H1 (cell line): ENCODE measurements at regions not wholly inside any gene's neighbourhood (a gene's known extent, or its start where the extent isn't known, plus 50 kb on each side); places are given as distances from the start of the nearest gene placed in this dataset.

Experiments used
- ASH2L ChIP-seq: fragments of 200-600, 300-600 bp; sonication (generic); IDR thresholded peaks from one replicate; pipeline ENCODE4 v1.7.1; 2017; ENCODE audit warnings: low read length
- CHD1 ChIP-seq: IDR thresholded peaks from 2 replicates; pipeline ENCODE4 v1.6.1; 2012; ENCODE audit warnings: low read depth, low read length, improper control_type of control experiment
- CHD2 ChIP-seq: IDR thresholded peaks from 2 replicates; pipeline ENCODE4 v1.6.1; 2012; ENCODE audit warnings: low read length, improper control_type of control experiment
- EZH2 ChIP-seq: fragments of 200-600 bp; sonication (generic); IDR thresholded peaks from 2 replicates; pipeline ENCODE4 v1.7.1; 2012; ENCODE audit warnings: low read depth, mild to moderate bottlenecking, moderate library complexity, low read length, inconsistent platforms; ENCODE audit not compliant: severe bottlenecking
- FOSL1 ChIP-seq: IDR thresholded peaks from 2 replicates; pipeline ENCODE4 v1.6.1; 2011; ENCODE audit warnings: mild to moderate bottlenecking, low read depth, low read length, moderate library complexity; ENCODE audit not compliant: insufficient read depth
- HDAC2 ChIP-seq, 2 experiments: fragments of 300-600 bp in 1 of 2; sonication (generic) in 1 of 2; IDR thresholded peaks; 2 replicates each; pipeline ENCODE4 v1.6.1; 2011 to 2012; ENCODE audit warnings: low read depth in 2 of 2, low read length in 2 of 2, mild to moderate bottlenecking in 2 of 2, moderate library complexity in 2 of 2, borderline replicate concordance in 1 of 2, inconsistent platforms in 1 of 2
- POLR2A ChIP-seq, 2 experiments: IDR thresholded peaks; 1 replicate in 1 of 2; 2 replicates in 1 of 2; pipeline ENCODE4 v1.6.1; 2011; ENCODE audit warnings: low read depth in 2 of 2, low read length in 2 of 2, mild to moderate bottlenecking in 2 of 2; ENCODE audit errors: control extremely low read depth in 1 of 2
- POLR2AphosphoS5 ChIP-seq: IDR thresholded peaks from 2 replicates; pipeline ENCODE4 v1.6.1; 2011; ENCODE audit warnings: low read depth, low read length
- RFX5 ChIP-seq: IDR thresholded peaks from 2 replicates; pipeline ENCODE4 v1.6.1; 2011; ENCODE audit warnings: low read depth, low read length, improper control_type of control experiment, borderline replicate concordance
- SIRT6 ChIP-seq: IDR thresholded peaks from one replicate; pipeline ENCODE4 v1.7.1; 2012; ENCODE audit warnings: low read length, inconsistent platforms
- TAF1 ChIP-seq: IDR thresholded peaks from 2 replicates; pipeline ENCODE4 v1.6.1; 2011; ENCODE audit warnings: mild to moderate bottlenecking, low read depth, low read length
- TF ChIP-seq, protein P1 (sequence below), 3 experiments: IDR thresholded peaks; 1 replicate in 2 of 3; 2 replicates in 1 of 3; pipeline versions ENCODE4 v1.5.1 to v1.6.1; 2011; ENCODE audit warnings: low read length in 3 of 3, mild to moderate bottlenecking in 3 of 3, inconsistent platforms in 2 of 3, low read depth in 1 of 3, moderate library complexity in 1 of 3; ENCODE audit not compliant: insufficient read depth in 1 of 3; ENCODE audit errors: control extremely low read depth in 1 of 3
- TF ChIP-seq, protein P2 (sequence below): IDR thresholded peaks from 2 replicates; pipeline ENCODE4 v1.6.1; 2012; ENCODE audit warnings: low read length, inconsistent platforms

DNA sequence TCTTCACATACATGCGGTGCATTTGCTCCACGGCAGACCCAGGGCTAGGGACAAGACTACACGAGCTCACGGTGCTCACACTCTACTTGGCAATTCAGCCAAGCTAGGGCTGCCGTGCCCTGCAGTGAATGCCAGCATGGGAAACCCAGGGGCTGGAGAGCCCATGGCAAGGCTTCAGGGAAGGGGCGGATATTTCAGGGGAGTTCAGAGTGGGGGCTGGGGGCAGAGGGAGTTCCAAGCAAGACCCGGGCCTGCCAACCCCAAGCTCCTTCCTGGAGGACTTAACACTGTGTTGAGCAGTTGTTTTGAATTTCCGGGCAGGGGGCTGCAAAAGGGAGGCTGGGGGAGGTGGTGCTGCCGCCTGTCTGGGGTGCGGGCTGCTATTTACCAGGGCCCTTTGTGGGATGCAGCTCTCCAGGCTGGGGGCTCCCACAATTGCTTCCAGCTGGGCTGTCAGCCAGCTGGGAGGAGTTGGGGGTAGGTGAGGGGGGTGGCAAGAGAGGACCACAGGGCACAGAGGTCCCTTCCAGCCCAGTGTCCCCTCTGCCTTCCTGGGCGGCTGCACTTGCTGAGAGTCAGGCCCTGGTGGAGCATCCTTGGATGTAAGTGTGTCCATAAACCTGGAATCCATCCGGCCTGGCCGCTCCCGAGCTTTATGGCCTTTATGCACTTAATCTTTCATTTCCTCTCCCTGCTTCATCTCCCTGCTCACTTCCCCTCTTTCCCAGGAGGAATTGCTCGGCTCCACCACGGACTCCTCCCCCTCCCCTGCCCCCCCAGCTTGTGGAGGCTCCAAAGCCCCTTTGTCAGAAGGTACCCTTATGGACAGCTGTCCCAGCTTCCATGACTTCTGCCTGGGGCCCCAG lies 55.8 kb upstream of the SSBP3 start:
- TF ChIP-seq POLR2A (IDR thresholded peaks at IDR 0.05; ENCODE audit: control extremely low read depth in 1 of 2, low read depth in 2 of 2, low read length in 2 of 2) (no peak), HDAC2 (IDR thresholded peaks at IDR 0.05; ENCODE audit: borderline replicate concordance in 1 of 2, low read depth in 2 of 2, low read length in 2 of 2) (no peak), FOSL1 (no peak), CHD2 (no peak), EZH2 (no peak), CHD1 (no peak), POLR2AphosphoS5 (no peak), TAF1 (no peak), ASH2L (no peak), RFX5 (no peak), SIRT6 (no peak)
- TF ChIP-seq, protein P1, sequence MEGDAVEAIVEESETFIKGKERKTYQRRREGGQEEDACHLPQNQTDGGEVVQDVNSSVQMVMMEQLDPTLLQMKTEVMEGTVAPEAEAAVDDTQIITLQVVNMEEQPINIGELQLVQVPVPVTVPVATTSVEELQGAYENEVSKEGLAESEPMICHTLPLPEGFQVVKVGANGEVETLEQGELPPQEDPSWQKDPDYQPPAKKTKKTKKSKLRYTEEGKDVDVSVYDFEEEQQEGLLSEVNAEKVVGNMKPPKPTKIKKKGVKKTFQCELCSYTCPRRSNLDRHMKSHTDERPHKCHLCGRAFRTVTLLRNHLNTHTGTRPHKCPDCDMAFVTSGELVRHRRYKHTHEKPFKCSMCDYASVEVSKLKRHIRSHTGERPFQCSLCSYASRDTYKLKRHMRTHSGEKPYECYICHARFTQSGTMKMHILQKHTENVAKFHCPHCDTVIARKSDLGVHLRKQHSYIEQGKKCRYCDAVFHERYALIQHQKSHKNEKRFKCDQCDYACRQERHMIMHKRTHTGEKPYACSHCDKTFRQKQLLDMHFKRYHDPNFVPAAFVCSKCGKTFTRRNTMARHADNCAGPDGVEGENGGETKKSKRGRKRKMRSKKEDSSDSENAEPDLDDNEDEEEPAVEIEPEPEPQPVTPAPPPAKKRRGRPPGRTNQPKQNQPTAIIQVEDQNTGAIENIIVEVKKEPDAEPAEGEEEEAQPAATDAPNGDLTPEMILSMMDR (IDR thresholded peaks at IDR 0.05; ENCODE audit: control extremely low read depth in 1 of 3, insufficient read depth in 1 of 3, low read depth in 1 of 3, low read length in 3 of 3) = no peak
- TF ChIP-seq, protein P2, sequence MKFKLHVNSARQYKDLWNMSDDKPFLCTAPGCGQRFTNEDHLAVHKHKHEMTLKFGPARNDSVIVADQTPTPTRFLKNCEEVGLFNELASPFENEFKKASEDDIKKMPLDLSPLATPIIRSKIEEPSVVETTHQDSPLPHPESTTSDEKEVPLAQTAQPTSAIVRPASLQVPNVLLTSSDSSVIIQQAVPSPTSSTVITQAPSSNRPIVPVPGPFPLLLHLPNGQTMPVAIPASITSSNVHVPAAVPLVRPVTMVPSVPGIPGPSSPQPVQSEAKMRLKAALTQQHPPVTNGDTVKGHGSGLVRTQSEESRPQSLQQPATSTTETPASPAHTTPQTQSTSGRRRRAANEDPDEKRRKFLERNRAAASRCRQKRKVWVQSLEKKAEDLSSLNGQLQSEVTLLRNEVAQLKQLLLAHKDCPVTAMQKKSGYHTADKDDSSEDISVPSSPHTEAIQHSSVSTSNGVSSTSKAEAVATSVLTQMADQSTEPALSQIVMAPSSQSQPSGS = no peak
